ENCODE measurements at regions not wholly inside any gene's neighbourhood (a gene's known extent, or its start where the extent isn't known, plus 50 kb on each side); places are given as distances from the start of the nearest gene placed in this dataset.

- TF ChIP-seq CTCF (IDR thresholded peaks at IDR 0.05; ENCODE audit: insufficient read depth, low read depth, low read length): no peak
- TF ChIP-seq EZH2 (IDR thresholded peaks at IDR 0.05; ENCODE audit: insufficient read depth, low read length): no peak
Observed at GRCh38 chr14:38724621-38725020, 378.4 kb downstream of the SEC23A start.
